ENCODE measurements at regions not wholly inside any gene's neighbourhood (a gene's known extent, or its start where the extent isn't known, plus 50 kb on each side); places are given as distances from the start of the nearest gene placed in this dataset.
"Not testable (repeated sequence)": the region's sequence is repeated elsewhere in the genome, so short reads cannot be mapped to it uniquely, and the experiment has no call there.

DNA sequence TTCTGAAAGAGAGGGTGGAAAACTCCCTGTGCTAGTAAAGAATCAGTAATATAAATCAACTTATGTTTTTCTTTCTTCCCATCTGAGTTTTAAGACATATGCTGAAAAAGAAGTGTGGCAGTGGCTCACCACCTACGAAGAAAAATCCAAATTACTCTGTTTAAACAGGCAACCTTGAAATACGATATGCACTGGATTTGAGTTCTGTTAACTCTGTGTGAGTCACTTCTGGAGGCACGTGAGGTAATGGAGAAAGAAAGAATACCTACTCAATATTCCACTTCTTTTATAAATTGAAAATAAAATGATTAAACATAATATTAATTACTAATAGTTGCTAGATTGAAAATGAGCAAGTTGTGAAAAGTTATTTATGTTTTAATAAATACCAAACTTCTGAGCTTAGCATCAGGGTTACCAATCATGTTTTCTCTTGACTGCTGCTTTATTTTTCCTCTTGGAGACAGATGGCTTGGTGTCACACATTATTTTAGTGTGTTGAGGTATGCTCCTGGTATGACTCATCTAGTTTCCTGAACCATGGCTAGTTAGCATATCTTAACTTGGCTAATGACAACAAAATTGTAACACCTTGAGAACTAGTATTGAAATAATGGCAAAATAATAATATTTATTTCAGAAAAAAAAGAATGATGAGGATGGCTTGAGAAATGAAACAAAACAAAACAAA lies 1705.5 kb upstream of the PIK3C3 start:
- no TSS peak for BruUV-seq (replicated peaks)
- CTCF ChIA-PET, result no interaction called here
- dilution Hi-C loops (cut with MboI; ENCODE audit: extremely low pct_ligation_motif_present, low sequenced_read_pairs), result no loop called here

GRCh38 chr18:40245612-40246011 lies 1709.4 kb upstream of the PIK3C3 start:
- POLR2A ChIA-PET; CTCF ChIA-PET; H4K20me1 ChIP-seq (replicated peaks; ENCODE audit: control insufficient read depth, extremely low read depth, insufficient read depth, low read length); H3K4me3 ChIP-seq (replicated peaks in 1 of 3; ENCODE audit: insufficient read depth in 1 of 3, low read depth in 1 of 3, low read length in 3 of 3); H3K27me3 ChIP-seq (ENCODE audit: control insufficient read depth in 2 of 2, insufficient read depth in 2 of 2, low read length in 2 of 2); intact Hi-C loops (cut with micrococcal nuclease); DNase-seq (ENCODE audit: low read depth, low spot score); H3K9ac ChIP-seq (replicated peaks; ENCODE audit: extremely low read depth, insufficient read depth, low read length); dilution Hi-C loops (cut with MboI; ENCODE audit: extremely low pct_ligation_motif_present, low sequenced_read_pairs); H2AFZ ChIP-seq (ENCODE audit: low read depth, low read length); FAIRE-seq; H3K9me1 ChIP-seq (replicated peaks; ENCODE audit: control insufficient read depth, extremely low read depth, insufficient read depth, low read length); H3K36me3 ChIP-seq (ENCODE audit: control insufficient read depth in 2 of 2, extremely low read depth in 1 of 2, insufficient read depth in 2 of 2, low read length in 2 of 2); BruUV-seq (replicated peaks); H3K79me2 ChIP-seq (ENCODE audit: control insufficient read depth, insufficient read depth, low read length); H3K4me1 ChIP-seq (ENCODE audit: control insufficient read depth, extremely low read depth, insufficient read depth, low read length); H3K4me2 ChIP-seq (ENCODE audit: insufficient read depth, low read length); H3K27ac ChIP-seq (ENCODE audit: insufficient read depth, low read depth, low read length); H3K9me3 ChIP-seq (replicated peaks; ENCODE audit: control insufficient read depth, insufficient read depth, low read length): not testable (repeated sequence)

More for the DNA sequence above, 1705.5 kb upstream of the PIK3C3 start:
- POLR2A ChIA-PET, result no interaction called here
- no peak for TF ChIP-seq POLR2AphosphoS5 (IDR thresholded peaks at IDR 0.05; ENCODE audit: insufficient read depth, low read depth, low read length)
- TF ChIP-seq JUN (IDR thresholded peaks at IDR 0.05; ENCODE audit: borderline replicate concordance, insufficient read depth, insufficient read length, low read depth), result no peak
- no peak for TF ChIP-seq MYC (IDR thresholded peaks at IDR 0.05; ENCODE audit: low read depth, low read length)
- no peak for TF ChIP-seq GATA2 (IDR thresholded peaks at IDR 0.05; ENCODE audit: insufficient read depth, insufficient read length, low read depth, low read length)
- TF ChIP-seq, protein P1, sequence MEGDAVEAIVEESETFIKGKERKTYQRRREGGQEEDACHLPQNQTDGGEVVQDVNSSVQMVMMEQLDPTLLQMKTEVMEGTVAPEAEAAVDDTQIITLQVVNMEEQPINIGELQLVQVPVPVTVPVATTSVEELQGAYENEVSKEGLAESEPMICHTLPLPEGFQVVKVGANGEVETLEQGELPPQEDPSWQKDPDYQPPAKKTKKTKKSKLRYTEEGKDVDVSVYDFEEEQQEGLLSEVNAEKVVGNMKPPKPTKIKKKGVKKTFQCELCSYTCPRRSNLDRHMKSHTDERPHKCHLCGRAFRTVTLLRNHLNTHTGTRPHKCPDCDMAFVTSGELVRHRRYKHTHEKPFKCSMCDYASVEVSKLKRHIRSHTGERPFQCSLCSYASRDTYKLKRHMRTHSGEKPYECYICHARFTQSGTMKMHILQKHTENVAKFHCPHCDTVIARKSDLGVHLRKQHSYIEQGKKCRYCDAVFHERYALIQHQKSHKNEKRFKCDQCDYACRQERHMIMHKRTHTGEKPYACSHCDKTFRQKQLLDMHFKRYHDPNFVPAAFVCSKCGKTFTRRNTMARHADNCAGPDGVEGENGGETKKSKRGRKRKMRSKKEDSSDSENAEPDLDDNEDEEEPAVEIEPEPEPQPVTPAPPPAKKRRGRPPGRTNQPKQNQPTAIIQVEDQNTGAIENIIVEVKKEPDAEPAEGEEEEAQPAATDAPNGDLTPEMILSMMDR (IDR thresholded peaks at IDR 0.05; ENCODE audit: extremely low read depth in 1 of 2, insufficient read depth in 1 of 2, low read depth in 1 of 2, low read length in 2 of 2), result no peak
- no peak for TF ChIP-seq EZH2 (IDR thresholded peaks at IDR 0.05; ENCODE audit: borderline replicate concordance, low read depth, low read length, severe bottlenecking)
- intact Hi-C loops (cut with micrococcal nuclease), result no loop called here
- no peaks in the 10 kb centered on the region for H4K20me1 ChIP-seq (replicated peaks; ENCODE audit: control insufficient read depth, extremely low read depth, insufficient read depth, low read length)
- H3K27me3 ChIP-seq (ENCODE audit: control insufficient read depth in 2 of 2, insufficient read depth in 2 of 2, low read length in 2 of 2), result no peaks in the 10 kb centered on the region
- H3K36me3 ChIP-seq (ENCODE audit: control insufficient read depth in 2 of 2, extremely low read depth in 1 of 2, insufficient read depth in 2 of 2, low read length in 2 of 2), result no peaks in the 10 kb centered on the region
- no peaks in the 10 kb centered on the region for H3K4me1 ChIP-seq (ENCODE audit: control insufficient read depth, extremely low read depth, insufficient read depth, low read length)
- H3K27ac ChIP-seq (ENCODE audit: insufficient read depth, low read depth, low read length), result no peak overlapping the region
- DNase-seq (ENCODE audit: low read depth, low spot score) (no peak), FAIRE-seq (no peak)
- no peaks in the 10 kb centered on the region for H3K79me2 ChIP-seq (ENCODE audit: control insufficient read depth, insufficient read depth, low read length)
- no peak overlapping the region for H2AFZ ChIP-seq (ENCODE audit: low read depth, low read length)
- no peaks in the 10 kb centered on the region for H3K9me3 ChIP-seq (replicated peaks; ENCODE audit: control insufficient read depth, insufficient read depth, low read length)
- no peak overlapping the region for H3K4me2 ChIP-seq (ENCODE audit: insufficient read depth, low read length)
- H3K9me1 ChIP-seq (replicated peaks; ENCODE audit: control insufficient read depth, extremely low read depth, insufficient read depth, low read length), result no peaks in the 10 kb centered on the region
- no peak overlapping the region for H3K9ac ChIP-seq (replicated peaks; ENCODE audit: extremely low read depth, insufficient read depth, low read length)
- H3K4me3 ChIP-seq (replicated peaks in 1 of 3; ENCODE audit: insufficient read depth in 1 of 3, low read depth in 1 of 3, low read length in 3 of 3), result no peak overlapping the region

All from endothelial cell of umbilical vein (primary cell).